GM13976 (cell line): ENCODE measurements at regions not wholly inside any gene's neighbourhood (a gene's known extent, or its start where the extent isn't known, plus 50 kb on each side); places are given as distances from the start of the nearest gene placed in this dataset.
"Not testable (repeated sequence)": the region's sequence is repeated elsewhere in the genome, so short reads cannot be mapped to it uniquely, and the experiment has no call there.

Experiments used
- DNase-seq: peaks from one replicate; pipeline ENCODE4 v3.0.0; 2012; ENCODE audit warnings: low spot score
- in situ Hi-C: fragments of 300-500 bp; cut with MboI; formaldehyde crosslinking; loops from one replicate; pipeline ENCODE4 v1.12.0; 2022; ENCODE audit warnings: low sequenced_read_pairs, mixed read lengths, inconsistent platforms; ENCODE audit not compliant: unreplicated experiment
- TF ChIP-seq, protein P1 (sequence below): IDR thresholded peaks from 2 replicates; pipeline ENCODE4 v1.5.1; 2012; ENCODE audit warnings: borderline replicate concordance, mild to moderate bottlenecking; ENCODE audit not compliant: insufficient read depth; ENCODE audit errors: extremely low read depth, missing control alignments, control extremely low read depth

DNA sequence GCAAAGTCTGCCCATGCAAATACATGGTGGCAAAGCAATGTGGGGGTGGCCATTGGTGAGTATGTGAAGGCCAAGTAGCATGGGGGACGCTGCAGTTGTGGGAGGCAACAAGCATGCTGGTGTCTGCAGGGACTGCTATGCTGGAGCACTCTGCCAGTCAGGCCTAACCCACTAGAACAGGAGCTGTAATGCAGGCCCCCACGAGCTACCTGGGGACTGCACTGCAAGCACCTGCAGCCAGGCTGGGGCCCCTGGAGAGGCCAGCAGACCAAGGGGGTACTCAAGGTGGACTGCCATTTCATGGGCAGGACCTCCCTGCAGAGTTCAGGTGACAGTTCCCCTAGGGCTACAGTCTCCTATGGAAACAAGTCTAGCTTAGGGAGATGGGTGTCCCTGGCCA is 183.8 kb upstream of the PDE4D start:
- no peak for DNase-seq
- in situ Hi-C loops = no loop called here
- TF ChIP-seq, protein P1, sequence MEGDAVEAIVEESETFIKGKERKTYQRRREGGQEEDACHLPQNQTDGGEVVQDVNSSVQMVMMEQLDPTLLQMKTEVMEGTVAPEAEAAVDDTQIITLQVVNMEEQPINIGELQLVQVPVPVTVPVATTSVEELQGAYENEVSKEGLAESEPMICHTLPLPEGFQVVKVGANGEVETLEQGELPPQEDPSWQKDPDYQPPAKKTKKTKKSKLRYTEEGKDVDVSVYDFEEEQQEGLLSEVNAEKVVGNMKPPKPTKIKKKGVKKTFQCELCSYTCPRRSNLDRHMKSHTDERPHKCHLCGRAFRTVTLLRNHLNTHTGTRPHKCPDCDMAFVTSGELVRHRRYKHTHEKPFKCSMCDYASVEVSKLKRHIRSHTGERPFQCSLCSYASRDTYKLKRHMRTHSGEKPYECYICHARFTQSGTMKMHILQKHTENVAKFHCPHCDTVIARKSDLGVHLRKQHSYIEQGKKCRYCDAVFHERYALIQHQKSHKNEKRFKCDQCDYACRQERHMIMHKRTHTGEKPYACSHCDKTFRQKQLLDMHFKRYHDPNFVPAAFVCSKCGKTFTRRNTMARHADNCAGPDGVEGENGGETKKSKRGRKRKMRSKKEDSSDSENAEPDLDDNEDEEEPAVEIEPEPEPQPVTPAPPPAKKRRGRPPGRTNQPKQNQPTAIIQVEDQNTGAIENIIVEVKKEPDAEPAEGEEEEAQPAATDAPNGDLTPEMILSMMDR = no peak

GRCh38 chr5:60076746-60077145 is 183.2 kb upstream of the PDE4D start:
- TF ChIP-seq, protein P1 = no peak
- no peak for DNase-seq
- in situ Hi-C loops = no loop called here

DNA sequence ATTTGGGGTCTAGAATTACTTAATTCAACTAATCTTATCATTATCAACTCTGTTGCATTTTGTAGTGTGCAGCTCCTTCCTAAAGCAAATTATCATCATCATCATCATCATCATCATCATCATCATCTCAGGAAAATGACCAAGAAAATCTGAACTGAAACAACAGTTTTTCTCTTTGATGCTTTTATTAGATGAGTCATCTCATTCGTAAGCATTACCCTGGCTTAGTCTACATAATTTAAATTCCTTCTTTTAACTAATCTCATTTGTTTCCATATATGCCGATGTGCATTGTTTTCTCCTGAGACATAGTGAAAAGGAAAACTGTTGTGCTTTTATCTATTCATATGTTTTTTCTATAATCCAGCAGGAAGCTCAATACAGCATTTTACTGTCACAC is 173.0 kb upstream of the PDE4D start:
- no peak for DNase-seq
- in situ Hi-C loops = no loop called here
- TF ChIP-seq, protein P1 = no peak

DNA sequence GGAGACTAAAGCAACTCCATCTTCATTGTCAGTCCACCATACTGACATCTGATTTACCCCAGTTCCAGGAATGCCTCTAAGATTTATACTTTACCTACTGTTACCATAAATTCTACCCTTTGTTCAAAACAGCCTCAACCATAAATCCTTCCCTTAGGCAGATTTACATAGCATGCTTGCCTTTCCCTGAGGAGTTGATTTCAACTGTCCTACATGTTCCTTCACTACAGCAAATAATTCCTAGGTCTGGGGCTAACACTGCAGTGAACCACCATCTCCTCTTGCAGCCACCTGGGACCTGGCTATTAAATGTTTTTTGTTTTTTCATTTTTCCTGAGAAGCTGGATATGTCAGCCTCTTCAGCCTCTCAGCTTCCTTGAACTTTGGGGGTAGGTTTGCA is 166.9 kb upstream of the PDE4D start:
- in situ Hi-C loops = no loop called here
- TF ChIP-seq, protein P1 = no peak
- no peak for DNase-seq

DNA sequence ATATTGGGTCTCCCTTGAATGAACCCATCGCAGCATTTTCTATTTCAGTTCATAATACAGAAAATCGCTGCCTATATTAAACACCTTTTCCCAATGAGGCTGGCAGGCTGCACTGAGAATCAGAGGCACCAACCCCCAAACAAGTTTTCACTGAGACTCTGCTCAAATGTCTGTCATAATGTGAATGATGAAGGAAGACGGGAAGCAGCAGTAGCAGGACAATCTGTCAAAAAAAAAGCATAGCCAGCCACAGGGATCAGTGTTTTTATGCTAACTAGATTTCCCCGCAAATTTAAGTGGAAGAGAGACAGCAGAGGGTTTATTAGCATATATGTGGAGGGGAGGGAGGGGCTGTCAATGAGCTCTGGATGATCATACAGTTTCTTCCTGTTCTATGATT is 162.7 kb upstream of the PDE4D start:
- TF ChIP-seq, protein P1 = no peak
- DNase-seq = no peak
- in situ Hi-C loops = no loop called here

GRCh38 chr5:60055168-60055567 is 161.6 kb upstream of the PDE4D start:
- in situ Hi-C loops = no loop called here
- TF ChIP-seq, protein P1 = no peak
- no peak for DNase-seq

DNA sequence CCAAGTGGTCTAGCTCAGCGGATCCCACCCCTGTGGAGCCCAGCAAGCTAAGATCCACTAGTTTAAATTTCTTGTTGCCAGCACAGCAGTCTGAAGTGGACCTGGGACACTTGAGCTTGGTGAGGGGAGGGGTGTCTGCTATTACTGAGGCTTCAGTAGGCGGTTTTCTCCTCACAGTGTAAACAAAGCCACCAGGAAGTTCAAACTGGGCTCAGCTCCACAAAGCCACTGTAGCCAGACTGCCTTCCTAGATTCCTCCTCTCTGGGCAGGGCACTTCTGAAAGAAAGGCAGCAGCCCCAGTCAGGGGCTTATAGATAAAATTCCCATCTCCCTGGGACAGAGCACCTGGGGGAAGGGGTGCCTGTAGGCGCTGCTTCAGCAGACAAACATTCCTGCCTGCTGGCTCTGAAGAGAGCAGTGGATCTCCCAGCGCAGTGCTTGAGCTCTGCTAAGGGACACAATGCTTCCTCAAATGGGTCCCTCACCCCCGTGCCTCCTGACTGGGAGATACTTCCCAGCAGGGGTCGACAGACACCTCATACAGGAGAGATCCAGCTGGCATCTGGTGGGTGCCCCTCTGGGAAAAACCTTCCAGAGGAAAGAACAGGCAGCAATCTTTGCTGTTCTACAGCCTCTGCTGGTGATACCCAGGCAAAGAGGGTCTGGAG is 148.6 kb upstream of the PDE4D start:
- DNase-seq, in situ Hi-C loops: not testable (repeated sequence)

GRCh38 chr5:60041508-60041907 is 148.0 kb upstream of the PDE4D start:
- DNase-seq, in situ Hi-C loops: not testable (repeated sequence)
